ENCODE measurements at regions not wholly inside any gene's neighbourhood (a gene's known extent, or its start where the extent isn't known, plus 50 kb on each side); places are given as distances from the start of the nearest gene placed in this dataset.

DNA sequence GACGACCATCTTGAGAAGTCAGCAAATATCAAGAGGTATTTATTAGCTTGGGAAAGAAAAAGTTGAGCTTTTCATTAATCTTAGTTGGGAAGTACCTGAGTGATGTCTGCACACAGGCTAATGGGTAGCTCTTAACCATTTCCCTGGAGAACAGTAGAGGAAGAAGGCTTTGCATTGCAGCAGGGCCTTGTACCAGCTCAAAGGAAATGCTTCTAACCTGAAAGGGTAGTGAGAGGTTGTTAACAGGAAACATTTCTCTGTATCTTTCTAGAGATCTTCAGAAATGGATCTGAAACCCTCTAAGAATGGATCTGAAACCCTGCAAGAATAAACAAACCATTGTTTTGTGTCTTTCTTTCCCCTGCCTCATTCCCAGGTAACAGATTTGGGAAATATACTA, 393.3 kb downstream of the PLK2 start:
- TF ChIP-seq, protein P1, sequence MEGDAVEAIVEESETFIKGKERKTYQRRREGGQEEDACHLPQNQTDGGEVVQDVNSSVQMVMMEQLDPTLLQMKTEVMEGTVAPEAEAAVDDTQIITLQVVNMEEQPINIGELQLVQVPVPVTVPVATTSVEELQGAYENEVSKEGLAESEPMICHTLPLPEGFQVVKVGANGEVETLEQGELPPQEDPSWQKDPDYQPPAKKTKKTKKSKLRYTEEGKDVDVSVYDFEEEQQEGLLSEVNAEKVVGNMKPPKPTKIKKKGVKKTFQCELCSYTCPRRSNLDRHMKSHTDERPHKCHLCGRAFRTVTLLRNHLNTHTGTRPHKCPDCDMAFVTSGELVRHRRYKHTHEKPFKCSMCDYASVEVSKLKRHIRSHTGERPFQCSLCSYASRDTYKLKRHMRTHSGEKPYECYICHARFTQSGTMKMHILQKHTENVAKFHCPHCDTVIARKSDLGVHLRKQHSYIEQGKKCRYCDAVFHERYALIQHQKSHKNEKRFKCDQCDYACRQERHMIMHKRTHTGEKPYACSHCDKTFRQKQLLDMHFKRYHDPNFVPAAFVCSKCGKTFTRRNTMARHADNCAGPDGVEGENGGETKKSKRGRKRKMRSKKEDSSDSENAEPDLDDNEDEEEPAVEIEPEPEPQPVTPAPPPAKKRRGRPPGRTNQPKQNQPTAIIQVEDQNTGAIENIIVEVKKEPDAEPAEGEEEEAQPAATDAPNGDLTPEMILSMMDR (IDR thresholded peaks at IDR 0.05 in 4 of 5, conservative IDR thresholded peaks at IDR 0.05 in 1 of 5): no peak
- no peak for TF ChIP-seq POLR2A (IDR thresholded peaks at IDR 0.05)
